Stimulated activated effector memory CD8-positive, alpha-beta T cell treated with anti-CD3 and anti-CD28 coated beads, Interleukin-12 subunit alpha, Interleukin-12 subunit beta, amount 100 ng/mL, for 72 hours (primary cell): ENCODE measurements at regions not wholly inside any gene's neighbourhood (a gene's known extent, or its start where the extent isn't known, plus 50 kb on each side); places are given as distances from the start of the nearest gene placed in this dataset.
"Not testable (repeated sequence)": the region's sequence is repeated elsewhere in the genome, so short reads cannot be mapped to it uniquely, and the experiment has no call there.

ENCODE experiments used
- ATAC-seq: fragments of 150-1000 bp; cut with Tn5 transposase; 2 replicates; pipeline ENCODE4 v1.10.0; 2021
- DNase-seq, 2 donors: peaks; one replicate each; pipeline ENCODE4 v3.0.0; 2021 to 2022; ENCODE audit warnings: low spot score in 2 of 2
- H3K27ac Mint-ChIP-seq: one replicate; pipeline ENCODE4 v1.8.0; 2022; ENCODE audit warnings: mild to moderate bottlenecking, mixed read lengths
- H3K36me3 Mint-ChIP-seq: one replicate; pipeline ENCODE4 v1.8.0; 2022; ENCODE audit warnings: mild to moderate bottlenecking, mixed read lengths
- H3K4me1 Mint-ChIP-seq: one replicate; pipeline ENCODE4 v1.8.0; 2022; ENCODE audit warnings: mixed read lengths
- H3K4me3 Mint-ChIP-seq: one replicate; pipeline ENCODE4 v1.8.0; 2022; ENCODE audit warnings: mild to moderate bottlenecking, mixed read lengths
- H3K9me3 Mint-ChIP-seq: one replicate; pipeline ENCODE4 v1.8.0; 2022; ENCODE audit warnings: mixed read lengths

DNA sequence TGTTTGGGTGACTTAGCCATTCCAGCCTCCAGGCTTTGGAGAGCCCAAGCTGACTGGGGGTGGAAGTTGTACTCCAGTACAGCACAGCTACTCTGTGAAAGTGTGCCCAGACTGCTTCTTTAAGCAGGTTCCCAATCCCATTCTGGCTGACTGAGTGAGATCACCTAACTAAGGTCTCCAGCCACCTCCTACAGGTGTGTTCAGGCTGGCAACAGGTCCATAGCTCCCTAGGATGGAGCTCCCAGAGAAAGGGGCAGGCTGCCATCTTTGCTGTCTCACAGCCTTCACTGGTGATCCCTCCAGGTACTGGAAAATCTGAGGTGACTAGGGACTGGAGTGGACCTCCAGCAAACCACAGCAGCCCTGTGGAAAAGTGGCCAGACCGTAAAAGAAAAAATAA is 445.3 kb upstream of the KCNMB2 start:
- Mint-ChIP-seq H3K27ac (no peak overlapping the region), H3K9me3 (peaks cover 9% of the 10 kb centered on the region), H3K4me1 (no peaks in the 10 kb centered on the region), H3K36me3 (no peaks in the 10 kb centered on the region), H3K4me3 (no peak overlapping the region)
- ATAC-seq (no peak), DNase-seq (no peak)

DNA sequence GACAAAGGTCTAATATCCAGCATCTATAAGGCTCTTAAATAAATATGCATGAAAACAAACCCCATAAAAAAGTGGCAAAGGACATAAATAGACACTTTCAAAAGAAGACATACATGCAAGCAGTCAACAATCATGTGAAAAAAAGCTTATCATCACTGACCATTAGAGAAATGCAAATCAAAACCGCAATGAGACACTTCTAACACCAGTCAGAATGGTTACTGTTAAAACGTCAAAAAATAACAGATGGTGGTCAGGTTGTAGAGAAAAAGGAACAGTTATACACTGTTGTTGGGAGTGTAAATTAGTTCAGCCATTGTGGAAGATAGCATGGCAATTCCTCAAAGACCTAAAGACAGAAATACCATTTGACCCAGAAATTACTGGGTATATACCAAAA is 440.7 kb upstream of the KCNMB2 start:
- H3K4me3 Mint-ChIP-seq, result no peak overlapping the region
- no peaks in the 10 kb centered on the region for H3K4me1 Mint-ChIP-seq
- peaks cover 9% of the 10 kb centered on the region for H3K9me3 Mint-ChIP-seq
- DNase-seq (no peak), ATAC-seq (no peak)
- no peak overlapping the region for H3K27ac Mint-ChIP-seq
- H3K36me3 Mint-ChIP-seq, result no peaks in the 10 kb centered on the region

DNA sequence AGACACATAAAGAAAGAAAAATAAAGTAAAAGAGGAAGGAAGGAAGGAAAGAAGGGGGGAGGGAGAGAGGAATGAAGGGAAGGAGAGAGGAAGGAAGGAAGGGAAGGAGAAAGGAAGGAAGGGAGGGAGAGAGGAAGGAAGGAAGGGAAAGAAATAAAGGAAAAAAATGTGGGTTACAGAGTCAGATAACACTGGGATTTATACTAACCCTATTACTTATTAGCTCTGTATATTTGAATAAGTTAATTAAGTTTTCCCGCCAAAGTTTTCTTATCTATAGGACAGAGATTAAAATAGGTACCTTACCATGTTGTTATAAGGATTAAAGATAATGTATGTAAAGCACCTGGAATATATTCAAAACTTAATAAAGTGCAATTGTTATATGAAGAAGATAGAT is 439.3 kb upstream of the KCNMB2 start:
- H3K36me3 Mint-ChIP-seq, result no peaks in the 10 kb centered on the region
- no peak for ATAC-seq
- no peak for DNase-seq
- H3K4me3 Mint-ChIP-seq, result no peak overlapping the region
- peaks cover 9% of the 10 kb centered on the region for H3K9me3 Mint-ChIP-seq
- no peaks in the 10 kb centered on the region for H3K4me1 Mint-ChIP-seq
- H3K27ac Mint-ChIP-seq, result no peak overlapping the region

DNA sequence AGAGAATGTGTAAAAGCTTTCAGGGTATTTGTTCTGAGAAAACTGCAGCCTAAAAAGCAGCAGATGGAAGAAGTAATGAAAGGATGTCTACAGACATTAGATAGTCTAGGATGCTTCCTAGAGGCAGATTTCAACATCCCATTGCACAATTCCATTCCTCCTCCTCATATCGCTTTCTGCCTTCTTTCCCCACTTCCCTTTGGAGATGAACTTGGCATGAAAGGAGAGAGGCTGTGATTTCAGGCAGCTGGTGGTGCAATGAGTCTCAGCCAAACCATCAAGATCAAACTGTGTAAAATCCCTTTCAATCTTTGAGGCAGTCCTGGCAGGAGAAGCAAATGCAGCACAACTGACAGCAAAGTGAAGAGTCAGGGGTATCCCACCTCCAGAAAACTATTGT is 438.7 kb upstream of the KCNMB2 start:
- Mint-ChIP-seq H3K4me1 (no peaks in the 10 kb centered on the region), H3K4me3 (no peak overlapping the region), H3K36me3 (no peaks in the 10 kb centered on the region), H3K9me3 (peaks cover 6% of the 10 kb centered on the region), H3K27ac (no peak overlapping the region)
- DNase-seq (no peak), ATAC-seq (no peak)

- DNase-seq (no peak), ATAC-seq (no peak)
- no peaks in the 10 kb centered on the region for H3K4me1 Mint-ChIP-seq
- no peak overlapping the region for H3K4me3 Mint-ChIP-seq
- no peaks in the 10 kb centered on the region for H3K36me3 Mint-ChIP-seq
- H3K27ac Mint-ChIP-seq, result no peak overlapping the region
- no peaks in the 10 kb centered on the region for H3K9me3 Mint-ChIP-seq
Measured at GRCh38 chr3:178099274-178099673, 437.0 kb upstream of the KCNMB2 start.

- no peaks in the 10 kb centered on the region for H3K9me3 Mint-ChIP-seq
- H3K27ac Mint-ChIP-seq, result no peak overlapping the region
- DNase-seq, result no peak
- no peak for ATAC-seq
- H3K4me3 Mint-ChIP-seq, result no peak overlapping the region
- H3K36me3 Mint-ChIP-seq, result no peaks in the 10 kb centered on the region
- no peaks in the 10 kb centered on the region for H3K4me1 Mint-ChIP-seq
Measured at GRCh38 chr3:178099862-178100261, 436.4 kb upstream of the KCNMB2 start.

GRCh38 chr3:178100908-178101307 is 435.3 kb upstream of the KCNMB2 start:
- no peaks in the 10 kb centered on the region for H3K36me3 Mint-ChIP-seq
- H3K27ac Mint-ChIP-seq, result no peak overlapping the region
- no peaks in the 10 kb centered on the region for H3K9me3 Mint-ChIP-seq
- DNase-seq (no peak), ATAC-seq (no peak)
- H3K4me3 Mint-ChIP-seq, result no peak overlapping the region
- no peaks in the 10 kb centered on the region for H3K4me1 Mint-ChIP-seq

GRCh38 chr3:178103140-178103539 is 433.1 kb upstream of the KCNMB2 start:
- H3K4me1 Mint-ChIP-seq, result no peaks in the 10 kb centered on the region
- no peak for DNase-seq
- no peak overlapping the region for H3K27ac Mint-ChIP-seq
- ATAC-seq, result no peak
- H3K36me3 Mint-ChIP-seq, result no peaks in the 10 kb centered on the region
- no peak overlapping the region for H3K4me3 Mint-ChIP-seq
- H3K9me3 Mint-ChIP-seq, result no peaks in the 10 kb centered on the region

DNA sequence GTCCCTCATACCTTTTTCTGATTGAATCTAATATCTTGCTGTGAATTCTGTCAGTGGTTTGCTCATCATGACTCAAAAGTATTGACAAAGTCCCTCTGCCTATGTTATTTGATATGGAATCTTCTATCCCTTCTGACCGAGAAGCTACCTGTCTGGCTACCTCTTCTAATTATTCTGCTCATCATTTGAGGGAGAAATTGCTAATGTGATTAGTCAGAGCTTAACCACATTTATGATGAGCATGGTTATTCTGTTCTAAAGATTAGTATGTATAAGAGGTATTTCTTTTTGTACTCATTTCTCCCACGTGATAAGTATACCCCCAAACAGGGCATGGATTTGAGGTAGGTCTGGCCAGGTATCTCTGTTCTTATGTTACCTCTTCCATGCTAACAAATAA is 428.4 kb upstream of the KCNMB2 start:
- no peaks in the 10 kb centered on the region for H3K36me3 Mint-ChIP-seq
- no peak overlapping the region for H3K27ac Mint-ChIP-seq
- H3K4me3 Mint-ChIP-seq, result no peak overlapping the region
- no peak for DNase-seq
- no peaks in the 10 kb centered on the region for H3K4me1 Mint-ChIP-seq
- H3K9me3 Mint-ChIP-seq, result no peaks in the 10 kb centered on the region
- no peak for ATAC-seq

DNA sequence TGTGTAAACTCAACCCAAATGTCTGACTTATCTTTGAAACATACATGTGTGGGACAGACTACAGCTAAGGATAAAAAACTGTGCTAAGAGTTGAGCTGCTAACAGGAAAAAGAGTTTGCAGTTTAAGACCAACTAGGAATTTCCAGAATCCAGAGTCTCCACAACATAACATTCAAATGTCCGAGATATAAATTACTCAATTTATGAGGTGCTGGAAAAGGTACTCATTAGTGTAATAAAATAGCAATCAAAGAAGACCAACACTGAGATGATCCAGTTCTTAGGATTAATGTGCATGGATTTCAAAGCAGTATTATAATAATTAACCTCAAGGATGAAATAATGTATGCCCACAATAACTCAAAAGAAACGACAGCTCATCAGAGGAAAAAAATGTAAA is 426.5 kb upstream of the KCNMB2 start:
- Mint-ChIP-seq H3K4me3 (no peak overlapping the region), H3K27ac (no peak overlapping the region), H3K4me1 (no peaks in the 10 kb centered on the region), H3K9me3 (no peaks in the 10 kb centered on the region), H3K36me3 (no peaks in the 10 kb centered on the region)
- no peak for ATAC-seq
- DNase-seq, result no peak

- ATAC-seq (no peak), DNase-seq (no peak)
- Mint-ChIP-seq H3K9me3 (no peaks in the 10 kb centered on the region), H3K36me3 (no peaks in the 10 kb centered on the region), H3K27ac (no peak overlapping the region), H3K4me1 (no peaks in the 10 kb centered on the region), H3K4me3 (no peak overlapping the region)
Measured at GRCh38 chr3:178112134-178112533, 424.1 kb upstream of the KCNMB2 start.

GRCh38 chr3:178112552-178112951 is 423.7 kb upstream of the KCNMB2 start:
- not testable (repeated sequence) for H3K4me1 Mint-ChIP-seq, H3K27ac Mint-ChIP-seq, DNase-seq, H3K4me3 Mint-ChIP-seq, ATAC-seq, H3K36me3 Mint-ChIP-seq, H3K9me3 Mint-ChIP-seq

DNA sequence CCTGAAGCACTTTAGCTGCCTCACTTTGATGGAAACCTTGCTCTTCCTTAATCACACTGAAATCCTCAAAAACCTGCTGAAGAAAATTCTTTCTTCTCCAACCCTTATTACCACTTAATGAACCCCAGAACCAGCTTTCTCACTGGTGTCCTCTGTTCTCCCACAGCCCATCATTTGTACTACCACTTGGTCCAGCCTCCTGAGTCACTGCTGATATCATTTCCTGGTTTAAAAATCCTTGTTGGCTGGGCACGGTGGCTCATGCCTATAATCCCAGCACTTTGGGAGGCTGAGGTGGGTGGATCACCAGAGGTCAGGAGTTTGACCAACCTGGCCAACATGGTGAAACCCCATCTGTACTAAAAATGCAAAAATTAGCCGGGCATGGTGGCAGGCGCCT is 418.6 kb upstream of the KCNMB2 start:
- H3K4me3 Mint-ChIP-seq, result no peak overlapping the region
- peaks cover 4% of the 10 kb centered on the region for H3K9me3 Mint-ChIP-seq

GRCh38 chr3:178119608-178120295 is 416.5 kb upstream of the KCNMB2 start:
- H3K4me1 Mint-ChIP-seq, H3K36me3 Mint-ChIP-seq, H3K27ac Mint-ChIP-seq, DNase-seq, H3K4me3 Mint-ChIP-seq, H3K9me3 Mint-ChIP-seq: not testable (repeated sequence)
- ATAC-seq, result peak; percentile 73

More for the DNA sequence above, 418.6 kb upstream of the KCNMB2 start:
- H3K27ac Mint-ChIP-seq, result no peak overlapping the region
- no peaks in the 10 kb centered on the region for H3K4me1 Mint-ChIP-seq
- ATAC-seq (no peak), DNase-seq (no peak)
- H3K36me3 Mint-ChIP-seq, result no peaks in the 10 kb centered on the region

GRCh38 chr3:178120367-178120766 is 415.9 kb upstream of the KCNMB2 start:
- Mint-ChIP-seq H3K27ac (no peak overlapping the region), H3K4me1 (no peaks in the 10 kb centered on the region), H3K9me3 (peaks cover 4% of the 10 kb centered on the region), H3K4me3 (no peak overlapping the region), H3K36me3 (no peaks in the 10 kb centered on the region)
- ATAC-seq, result peak; percentile 43
- DNase-seq, result no peak

- DNase-seq, result no peak
- H3K36me3 Mint-ChIP-seq, result no peaks in the 10 kb centered on the region
- no peak overlapping the region for H3K27ac Mint-ChIP-seq
- no peak overlapping the region for H3K4me3 Mint-ChIP-seq
- ATAC-seq, result no peak
- H3K4me1 Mint-ChIP-seq, result no peaks in the 10 kb centered on the region
- H3K9me3 Mint-ChIP-seq, result no peaks in the 10 kb centered on the region
Measured at GRCh38 chr3:178126686-178127085, 409.6 kb upstream of the KCNMB2 start.

- Mint-ChIP-seq H3K36me3 (no peaks in the 10 kb centered on the region), H3K27ac (no peak overlapping the region), H3K4me1 (no peaks in the 10 kb centered on the region), H3K9me3 (no peaks in the 10 kb centered on the region), H3K4me3 (no peak overlapping the region)
- no peak for DNase-seq
- no peak for ATAC-seq
Measured at GRCh38 chr3:178127221-178127620, 409.0 kb upstream of the KCNMB2 start.
